Esophagus (tissue), 2 donors: ENCODE measurements at regions not wholly inside any gene's neighbourhood (a gene's known extent, or its start where the extent isn't known, plus 50 kb on each side); places are given as distances from the start of the nearest gene placed in this dataset.

Experiments
- H3K27ac ChIP-seq, 2 donors: one replicate each; pipeline ENCODE4 v1.5.1; 2013; ENCODE audit warnings: low read depth in 2 of 2, mild to moderate bottlenecking in 2 of 2, inconsistent platforms in 1 of 2, low read length in 1 of 2, moderate library complexity in 1 of 2
- H3K27me3 ChIP-seq, 2 donors: one replicate each; pipeline ENCODE4 v1.6.1; 2013; ENCODE audit warnings: low read length in 2 of 2, control low read depth in 1 of 2, mild to moderate bottlenecking in 1 of 2; ENCODE audit not compliant: insufficient read depth in 2 of 2, control insufficient read depth in 1 of 2
- H3K36me3 ChIP-seq, 2 donors: one replicate each; pipeline ENCODE4 v1.6.1; 2013; ENCODE audit warnings: low read length in 1 of 2; ENCODE audit not compliant: control insufficient read depth in 2 of 2, insufficient read depth in 2 of 2
- H3K4me1 ChIP-seq, 2 donors: one replicate each; pipeline ENCODE4 v1.6.1; 2013; ENCODE audit warnings: low read length in 1 of 2; ENCODE audit not compliant: control insufficient read depth in 2 of 2, insufficient read depth in 2 of 2
- H3K4me3 ChIP-seq, 2 donors: one replicate each; pipeline ENCODE4 v1.5.1; 2013; ENCODE audit warnings: low read length in 2 of 2, mild to moderate bottlenecking in 2 of 2, low read depth in 1 of 2, moderate library complexity in 1 of 2
- H3K9me3 ChIP-seq, 2 donors: one replicate each; pipeline ENCODE4 v1.6.1; 2013; ENCODE audit warnings: mild to moderate bottlenecking in 2 of 2, low read depth in 1 of 2, low read length in 1 of 2, moderate library complexity in 1 of 2; ENCODE audit not compliant: control insufficient read depth in 2 of 2, insufficient read depth in 1 of 2
- WGBS, 2 donors: extraction: QIAGEN DNeasy Blood & Tissue Kit; methylation state at CpG; one replicate each; pipeline ENCODE4 v1.1.7; 2013; 5-methylcytosine and 5-hydroxymethylcytosine counted together
- donor health status: healthy with polysubstance abuse.
- donor health status: Bipolar disorder and iron deficiency.

GRCh38 chr1:5590717-5591116 lies 401.5 kb downstream of the NPHP4 start:
- Histone ChIP-seq H3K36me3 (no peaks in the 10 kb centered on the region), H3K4me1 (no peaks in the 10 kb centered on the region), H3K4me3 (no peak overlapping the region), H3K9me3 (peaks cover 0 to 3% of the 10 kb centered on the region in 2 donors), H3K27me3 (no peaks in the 10 kb centered on the region), H3K27ac (no peak overlapping the region)
- 73 to 92% methylated on average over 1 of the region's 1 CpG for WGBS, 2 donors

DNA sequence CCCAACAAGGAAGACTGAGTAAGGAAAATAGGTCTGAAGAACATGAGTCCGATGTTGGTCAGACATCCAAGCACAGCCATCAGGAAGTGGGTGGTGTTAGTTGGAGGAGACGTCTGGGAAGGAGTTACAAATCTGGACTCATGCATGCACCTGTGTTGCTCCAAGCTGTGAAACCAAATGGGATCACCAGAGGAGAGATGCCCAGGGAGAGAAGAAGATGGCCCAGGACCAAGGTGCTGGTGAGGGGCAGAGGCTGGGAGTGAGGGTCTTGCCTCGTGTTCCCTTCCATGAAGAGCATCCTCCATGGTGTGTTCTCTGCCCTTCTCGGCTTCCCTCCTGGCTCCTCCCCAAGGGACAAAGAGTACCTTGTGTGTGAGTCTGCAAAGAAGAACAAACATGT lies 405.6 kb downstream of the NPHP4 start:
- Histone ChIP-seq H3K27me3 (no peaks in the 10 kb centered on the region), H3K36me3 (no peaks in the 10 kb centered on the region), H3K4me3 (no peak overlapping the region), H3K27ac (no peak overlapping the region), H3K4me1 (no peaks in the 10 kb centered on the region), H3K9me3 (no peaks in the 10 kb centered on the region)
- WGBS, 2 donors, result 80 to 84% methylated on average over 4 of the region's 4 CpGs

DNA sequence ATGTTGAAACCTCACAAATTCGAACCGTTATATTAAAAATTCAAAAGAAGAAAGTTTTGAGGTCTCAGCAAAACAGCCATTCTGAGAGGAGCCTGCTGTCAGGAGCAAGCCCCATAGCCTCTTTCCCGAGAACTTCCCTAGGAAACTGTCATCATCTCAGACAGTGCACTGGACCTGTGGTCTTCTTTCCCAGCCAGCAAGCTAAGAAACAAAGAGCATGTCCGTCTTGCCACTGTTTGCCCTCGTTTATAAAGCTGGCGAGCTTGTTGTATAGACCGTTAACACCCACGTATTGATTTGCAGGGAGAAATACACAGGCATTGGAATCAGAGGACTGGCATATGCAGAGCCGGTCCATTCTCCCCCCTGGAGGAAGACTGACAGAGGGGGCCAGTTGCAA lies 407.0 kb downstream of the NPHP4 start:
- no peaks in the 10 kb centered on the region for H3K27me3 ChIP-seq
- WGBS, 2 donors, result 68 to 82% methylated on average over 9 of the region's 9 CpGs
- H3K36me3 ChIP-seq, result no peaks in the 10 kb centered on the region
- no peak overlapping the region for H3K27ac ChIP-seq
- H3K4me3 ChIP-seq, result no peak overlapping the region
- H3K9me3 ChIP-seq, result no peaks in the 10 kb centered on the region
- no peaks in the 10 kb centered on the region for H3K4me1 ChIP-seq

- Histone ChIP-seq H3K4me1 (no peaks in the 10 kb centered on the region), H3K9me3 (no peaks in the 10 kb centered on the region), H3K4me3 (no peak overlapping the region), H3K27ac (no peak overlapping the region), H3K27me3 (no peaks in the 10 kb centered on the region), H3K36me3 (no peaks in the 10 kb centered on the region)
- 55 to 82% methylated on average over 5 of the region's 5 CpGs for WGBS, 2 donors
Observed at GRCh38 chr1:5580926-5581325, 411.3 kb downstream of the NPHP4 start.

- Histone ChIP-seq H3K4me1 (no peaks in the 10 kb centered on the region), H3K36me3 (no peaks in the 10 kb centered on the region), H3K4me3 (no peak overlapping the region), H3K27me3 (no peaks in the 10 kb centered on the region), H3K9me3 (no peaks in the 10 kb centered on the region), H3K27ac (no peak overlapping the region)
- 83 to 92% methylated on average over 4 of the region's 4 CpGs for WGBS, 2 donors
Observed at GRCh38 chr1:5579966-5580365, 412.3 kb downstream of the NPHP4 start.

- Histone ChIP-seq H3K36me3 (no peaks in the 10 kb centered on the region), H3K27me3 (no peaks in the 10 kb centered on the region), H3K9me3 (no peaks in the 10 kb centered on the region), H3K27ac (no peak overlapping the region), H3K4me3 (no peak overlapping the region), H3K4me1 (no peaks in the 10 kb centered on the region)
- 69 to 75% methylated on average over 8 of the region's 8 CpGs for WGBS, 2 donors
Observed at GRCh38 chr1:5578690-5579089, 413.5 kb downstream of the NPHP4 start.

DNA sequence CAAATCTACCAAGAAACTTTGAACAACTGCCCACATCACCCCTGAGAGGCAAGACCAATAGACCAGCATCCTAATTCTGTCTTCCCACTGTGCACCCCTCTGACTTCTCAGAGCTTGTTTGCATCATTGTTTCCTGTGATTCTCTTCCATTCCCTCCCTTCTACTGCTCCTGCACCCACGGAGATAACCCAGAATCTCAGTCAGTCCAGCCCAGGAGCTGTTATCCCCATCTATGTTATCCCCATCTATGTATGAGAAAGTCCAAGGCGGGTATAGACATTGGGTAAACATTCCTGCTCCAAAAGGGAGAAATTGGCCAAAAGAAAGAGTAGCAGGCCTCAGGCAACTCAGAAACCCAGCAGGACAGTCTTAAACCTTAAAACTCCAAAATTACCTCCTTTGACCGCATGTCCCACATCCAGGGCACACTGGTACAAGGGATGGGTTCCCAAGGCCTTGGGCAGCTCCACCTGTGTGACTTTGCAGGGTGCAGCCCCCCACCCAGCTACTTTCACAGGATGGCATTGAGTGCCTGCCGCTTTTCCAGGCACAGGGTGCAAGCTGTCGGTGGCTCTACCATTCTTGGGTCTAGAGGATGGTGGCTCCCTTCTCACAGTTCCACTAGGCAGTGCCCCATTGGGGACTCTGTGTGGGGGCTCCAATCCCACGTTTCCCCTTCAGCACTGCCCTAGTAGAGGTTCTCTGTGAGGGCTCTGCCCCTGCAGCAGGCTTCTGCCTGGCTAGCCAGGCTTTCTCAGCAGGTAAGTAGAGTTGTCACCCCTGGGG lies 414.8 kb downstream of the NPHP4 start:
- H3K27me3 ChIP-seq, result no peaks in the 10 kb centered on the region
- 70 to 79% methylated on average over 6 of the region's 6 CpGs for WGBS, 2 donors
- no peak overlapping the region for H3K27ac ChIP-seq
- no peak overlapping the region for H3K4me3 ChIP-seq
- H3K4me1 ChIP-seq, result no peaks in the 10 kb centered on the region
- H3K36me3 ChIP-seq, result no peaks in the 10 kb centered on the region
- H3K9me3 ChIP-seq, result no peaks in the 10 kb centered on the region

DNA sequence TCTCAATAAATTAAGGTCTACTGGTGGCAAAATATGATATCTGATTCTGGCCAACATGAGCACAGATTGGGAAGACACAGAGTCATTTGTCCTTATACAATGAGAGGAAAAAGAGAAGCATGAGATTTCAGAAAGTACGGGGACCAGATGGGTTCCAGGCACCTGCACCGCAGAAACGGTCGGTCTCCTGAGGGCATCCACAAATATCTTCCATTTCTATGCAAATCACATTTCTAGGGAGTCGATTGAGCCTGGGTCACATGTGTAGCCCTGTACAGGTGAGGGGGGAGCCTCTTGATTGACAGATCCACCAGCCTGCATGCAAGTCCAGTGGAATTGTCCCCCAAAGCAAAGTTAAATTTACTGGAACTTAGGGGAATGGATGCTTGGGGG lies 415.6 kb downstream of the NPHP4 start:
- no peaks in the 10 kb centered on the region for H3K27me3 ChIP-seq
- H3K4me3 ChIP-seq, result no peak overlapping the region
- no peaks in the 10 kb centered on the region for H3K36me3 ChIP-seq
- H3K27ac ChIP-seq, result no peak overlapping the region
- 85 to 90% methylated on average over 5 of the region's 5 CpGs for WGBS, 2 donors
- no peaks in the 10 kb centered on the region for H3K4me1 ChIP-seq
- H3K9me3 ChIP-seq, result no peaks in the 10 kb centered on the region

DNA sequence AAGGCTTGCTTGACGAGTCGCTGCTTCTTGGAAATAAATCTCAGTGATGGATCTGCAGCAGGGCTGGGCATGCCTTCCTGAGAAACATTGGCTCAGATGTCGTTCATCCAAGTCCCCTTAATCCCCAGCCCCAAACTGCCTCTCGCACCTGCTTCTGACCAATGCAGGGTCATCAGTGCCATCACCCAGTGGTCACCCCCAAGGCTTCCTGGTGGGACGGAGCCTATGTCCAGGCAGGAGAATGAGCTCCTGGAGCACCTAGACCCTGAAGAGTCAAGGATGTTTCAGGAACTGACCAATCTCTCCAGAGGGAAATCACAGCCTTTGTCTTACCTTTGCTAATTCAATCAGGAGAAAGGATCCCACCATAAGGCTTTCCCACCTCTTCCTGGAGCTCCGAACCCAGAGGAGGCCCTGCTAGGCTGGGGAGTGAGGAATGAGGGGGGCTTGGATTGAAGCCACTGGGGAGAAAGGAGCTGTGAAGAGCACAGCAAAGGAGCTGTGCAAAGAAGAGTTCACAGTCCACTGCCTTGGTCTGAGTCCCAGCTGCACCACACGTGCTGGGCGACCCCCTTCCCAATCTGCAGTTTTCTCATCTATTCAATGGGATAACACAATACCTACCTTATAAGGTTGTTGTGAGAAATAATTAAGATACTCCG lies 416.1 kb downstream of the NPHP4 start:
- H3K9me3 ChIP-seq, result no peaks in the 10 kb centered on the region
- H3K36me3 ChIP-seq, result no peaks in the 10 kb centered on the region
- no peaks in the 10 kb centered on the region for H3K27me3 ChIP-seq
- WGBS, 2 donors, result 51 to 59% methylated on average over 9 of the region's 9 CpGs
- no peak overlapping the region for H3K4me3 ChIP-seq
- no peaks in the 10 kb centered on the region for H3K4me1 ChIP-seq
- no peak overlapping the region for H3K27ac ChIP-seq

DNA sequence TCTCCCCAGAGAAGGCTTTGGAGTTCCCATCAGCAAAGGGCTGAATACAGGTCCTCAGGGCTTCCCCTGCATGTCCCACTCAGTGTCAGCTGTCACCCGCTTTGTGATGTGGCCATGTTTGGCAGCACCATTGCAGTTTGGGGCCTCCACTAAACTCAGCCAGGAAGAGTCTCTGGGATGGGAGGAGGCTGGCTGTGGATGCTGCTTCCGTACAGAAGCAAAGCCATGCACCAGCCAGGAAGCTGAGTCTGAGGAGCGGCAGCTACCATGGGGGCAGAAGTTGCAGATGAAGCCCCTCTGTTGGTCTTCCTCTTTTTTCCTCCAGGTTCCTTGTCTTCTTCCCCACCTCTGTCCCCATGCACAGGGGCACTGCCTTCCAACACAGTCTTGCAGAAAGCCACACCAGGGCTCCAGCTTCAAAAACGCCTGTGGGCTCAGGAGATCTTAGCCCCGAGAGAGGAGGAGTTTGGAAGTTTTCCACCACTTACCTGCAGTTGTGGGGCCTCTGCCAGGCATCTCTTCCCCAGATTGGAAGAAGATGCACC lies 416.8 kb downstream of the NPHP4 start:
- WGBS, 2 donors, result 63 to 73% methylated on average over 5 of the region's 5 CpGs
- no peaks in the 10 kb centered on the region for H3K9me3 ChIP-seq
- H3K27me3 ChIP-seq, result no peaks in the 10 kb centered on the region
- no peak overlapping the region for H3K27ac ChIP-seq
- H3K36me3 ChIP-seq, result no peaks in the 10 kb centered on the region
- no peak overlapping the region for H3K4me3 ChIP-seq
- no peaks in the 10 kb centered on the region for H3K4me1 ChIP-seq
